Testis (tissue), 2 donors: ENCODE measurements at regions not wholly inside any gene's neighbourhood (a gene's known extent, or its start where the extent isn't known, plus 50 kb on each side); places are given as distances from the start of the nearest gene placed in this dataset.

Experiments
- POLR2A ChIP-seq: fragments of 450-650 bp; IDR thresholded peaks from one replicate; pipeline ENCODE4 v1.6.1; 2017; ENCODE audit warnings: antibody characterized with exemption, mild to moderate bottlenecking, moderate library complexity
- TF ChIP-seq, protein P1 (sequence below), 3 experiments: fragments of 450-650 bp in 2 of 3; fragments of 200-600 bp in 1 of 3; sonication (generic) in 1 of 3; IDR thresholded peaks; one replicate each; pipeline ENCODE4 v1.5.1; 2016 to 2019; ENCODE audit warnings: antibody characterized with exemption in 3 of 3, mild to moderate bottlenecking in 2 of 3, moderate library complexity in 1 of 3

- TF ChIP-seq, protein P1, sequence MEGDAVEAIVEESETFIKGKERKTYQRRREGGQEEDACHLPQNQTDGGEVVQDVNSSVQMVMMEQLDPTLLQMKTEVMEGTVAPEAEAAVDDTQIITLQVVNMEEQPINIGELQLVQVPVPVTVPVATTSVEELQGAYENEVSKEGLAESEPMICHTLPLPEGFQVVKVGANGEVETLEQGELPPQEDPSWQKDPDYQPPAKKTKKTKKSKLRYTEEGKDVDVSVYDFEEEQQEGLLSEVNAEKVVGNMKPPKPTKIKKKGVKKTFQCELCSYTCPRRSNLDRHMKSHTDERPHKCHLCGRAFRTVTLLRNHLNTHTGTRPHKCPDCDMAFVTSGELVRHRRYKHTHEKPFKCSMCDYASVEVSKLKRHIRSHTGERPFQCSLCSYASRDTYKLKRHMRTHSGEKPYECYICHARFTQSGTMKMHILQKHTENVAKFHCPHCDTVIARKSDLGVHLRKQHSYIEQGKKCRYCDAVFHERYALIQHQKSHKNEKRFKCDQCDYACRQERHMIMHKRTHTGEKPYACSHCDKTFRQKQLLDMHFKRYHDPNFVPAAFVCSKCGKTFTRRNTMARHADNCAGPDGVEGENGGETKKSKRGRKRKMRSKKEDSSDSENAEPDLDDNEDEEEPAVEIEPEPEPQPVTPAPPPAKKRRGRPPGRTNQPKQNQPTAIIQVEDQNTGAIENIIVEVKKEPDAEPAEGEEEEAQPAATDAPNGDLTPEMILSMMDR (IDR thresholded peaks at IDR 0.05) = no peak
- no peak for TF ChIP-seq POLR2A
Observed at GRCh38 chr10:123284022-123284421, 129.8 kb downstream of the BUB3 start.
